HG03159 (cell line): ENCODE measurements at regions not wholly inside any gene's neighbourhood (a gene's known extent, or its start where the extent isn't known, plus 50 kb on each side); places are given as distances from the start of the nearest gene placed in this dataset.
A peak's percentile ranks its signal among the peaks of the same experiment; 100 is the strongest.

Experiments used
- ATAC-seq: cut with Tn5 transposase; IDR thresholded peaks from one replicate; pipeline ENCODE4 v1.9.1; 2021; ENCODE audit warnings: mild to moderate bottlenecking, moderate library complexity; ENCODE audit not compliant: unreplicated experiment

GRCh38 chr2:134770702-134771101 is 51.9 kb upstream of the TMEM163 start:
- no peak for ATAC-seq

GRCh38 chr2:134771313-134771801 is 52.6 kb upstream of the TMEM163 start:
- no peak for ATAC-seq

- ATAC-seq, result no peak
These were observed 53.8 kb upstream of the TMEM163 start for GRCh38 chr2:134772493-134773169.

- no peak for ATAC-seq
These were observed 54.5 kb upstream of the TMEM163 start for GRCh38 chr2:134773335-134773734.

GRCh38 chr2:134773759-134774742 is 55.3 kb upstream of the TMEM163 start:
- ATAC-seq, result no peak

GRCh38 chr2:134774786-134775641 is 56.2 kb upstream of the TMEM163 start:
- no peak for ATAC-seq

GRCh38 chr2:134776836-134777235 is 58.0 kb upstream of the TMEM163 start:
- no peak for ATAC-seq

- no peak for ATAC-seq
These were observed 58.8 kb upstream of the TMEM163 start for GRCh38 chr2:134777593-134777992.

- no peak for ATAC-seq
These were observed 59.6 kb upstream of the TMEM163 start for GRCh38 chr2:134778372-134778771.

GRCh38 chr2:134780972-134781371 is 57.4 kb upstream of the ACMSD start:
- no peak for ATAC-seq

GRCh38 chr2:134782107-134782506 is 56.3 kb upstream of the ACMSD start:
- no peak for ATAC-seq

- ATAC-seq, result peak; percentile 79
These were observed 55.6 kb upstream of the ACMSD start for GRCh38 chr2:134782792-134783191.

- no peak for ATAC-seq
These were observed 54.5 kb upstream of the ACMSD start for GRCh38 chr2:134783912-134784311.

GRCh38 chr2:134785659-134786430 is 52.6 kb upstream of the ACMSD start:
- ATAC-seq, result no peak

GRCh38 chr2:134788417-134788816 is 50.0 kb upstream of the ACMSD start:
- ATAC-seq, result no peak
